ENCODE measurements at regions not wholly inside any gene's neighbourhood (a gene's known extent, or its start where the extent isn't known, plus 50 kb on each side); places are given as distances from the start of the nearest gene placed in this dataset.

DNA sequence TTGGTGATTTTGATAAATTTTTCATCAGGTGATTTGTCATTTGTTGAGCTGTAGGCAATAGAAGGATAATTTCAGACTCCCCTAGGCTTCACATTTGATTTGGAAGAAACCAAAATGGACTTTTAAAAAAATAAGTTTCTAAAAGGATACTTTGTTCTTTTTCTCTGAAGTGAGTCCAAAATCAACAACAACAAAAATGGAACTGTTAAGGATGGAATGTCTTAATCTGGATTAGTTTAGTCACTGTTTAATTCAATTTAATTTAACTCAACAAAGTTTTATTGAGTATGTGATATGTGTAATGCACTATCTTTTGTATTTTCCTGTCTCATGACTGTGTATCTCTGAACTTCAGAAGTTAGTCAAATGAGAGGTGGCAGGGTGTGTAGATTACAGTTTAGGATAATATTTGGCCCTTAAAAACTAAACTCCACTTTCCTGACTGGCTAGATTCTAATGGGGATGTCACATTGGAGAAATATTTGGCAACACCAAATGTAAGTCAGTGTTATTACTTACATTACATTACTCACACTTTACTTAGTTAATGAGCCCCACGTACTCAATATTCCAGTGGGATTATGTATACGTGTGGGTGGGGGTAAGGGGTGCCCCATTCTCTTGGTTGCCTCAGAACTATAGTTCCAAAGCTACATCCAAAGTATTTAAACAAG, 209.7 kb downstream of the BCAT1 start:
- Mint-ChIP-seq H3K4me3 (no peak overlapping the region), H3K9me3 (no peaks in the 10 kb centered on the region), H3K36me3 (no peaks in the 10 kb centered on the region), H3K27me3 (peaks cover 3% of the 10 kb centered on the region), H3K4me1 (peaks cover 4% of the 10 kb centered on the region), H3K27ac (no peak overlapping the region)
- POLR2A ChIA-PET, result no interaction called here
- no peak for DNase-seq
- ATAC-seq (ENCODE audit: low read depth), result no peak

- ATAC-seq (ENCODE audit: low read depth) (no peak), DNase-seq (no peak)
- no peaks in the 10 kb centered on the region for H3K9me3 Mint-ChIP-seq
- no peaks in the 10 kb centered on the region for H3K36me3 Mint-ChIP-seq
- peaks cover 4% of the 10 kb centered on the region for H3K4me1 Mint-ChIP-seq
- H3K27me3 Mint-ChIP-seq, result peaks cover 3% of the 10 kb centered on the region
- POLR2A ChIA-PET, result no interaction called here
- H3K27ac Mint-ChIP-seq, result no peak overlapping the region
- H3K4me3 Mint-ChIP-seq, result no peak overlapping the region
Measured at GRCh38 chr12:24738441-24738840, 210.5 kb downstream of the BCAT1 start.

DNA sequence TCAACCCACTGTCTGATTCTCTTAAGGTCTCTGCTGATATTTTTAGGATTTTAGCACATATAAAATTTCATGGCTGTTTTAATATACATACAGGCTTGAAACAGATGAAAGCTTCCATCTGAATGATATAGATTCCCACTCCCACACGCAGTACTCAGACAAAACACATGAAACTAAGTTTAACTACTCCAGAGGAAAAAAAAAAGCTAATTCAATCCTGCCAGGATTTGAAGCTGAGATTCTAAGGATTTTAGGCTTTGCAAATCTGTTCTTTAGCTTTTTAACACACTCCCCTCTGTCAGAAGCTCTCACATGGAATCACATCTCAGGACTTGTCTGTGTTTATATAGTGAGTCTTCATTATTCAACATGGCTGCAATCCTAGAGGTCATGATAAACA, 217.3 kb downstream of the BCAT1 start:
- POLR2A ChIA-PET, result no interaction called here
- DNase-seq (no peak), ATAC-seq (ENCODE audit: low read depth) (no peak)
- no peak overlapping the region for H3K27ac Mint-ChIP-seq
- no peaks in the 10 kb centered on the region for H3K36me3 Mint-ChIP-seq
- no peaks in the 10 kb centered on the region for H3K4me1 Mint-ChIP-seq
- H3K9me3 Mint-ChIP-seq, result no peaks in the 10 kb centered on the region
- H3K27me3 Mint-ChIP-seq, result peaks cover 9% of the 10 kb centered on the region
- no peak overlapping the region for H3K4me3 Mint-ChIP-seq

DNA sequence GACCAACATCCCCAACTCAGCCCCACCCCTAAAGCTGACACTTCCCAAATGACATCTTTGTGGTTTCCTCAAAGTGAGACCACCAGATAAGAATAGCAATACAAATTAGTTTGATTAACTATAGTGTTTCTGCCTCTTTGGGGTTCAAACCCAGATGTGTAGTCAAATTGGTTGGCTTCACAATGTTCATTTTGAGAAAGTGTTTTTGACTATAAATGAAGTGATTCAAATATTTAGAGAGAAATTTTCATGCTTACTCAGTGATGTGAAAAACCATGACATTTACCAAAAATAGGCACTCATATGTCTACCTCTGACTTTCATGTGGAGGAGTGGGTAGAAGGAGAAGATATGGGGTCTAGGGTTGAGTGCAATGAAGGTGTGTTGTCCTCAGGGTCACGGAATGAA, 218.4 kb downstream of the BCAT1 start:
- peaks cover 9% of the 10 kb centered on the region for H3K27me3 Mint-ChIP-seq
- POLR2A ChIA-PET, result no interaction called here
- DNase-seq, result no peak
- no peaks in the 10 kb centered on the region for H3K36me3 Mint-ChIP-seq
- no peaks in the 10 kb centered on the region for H3K9me3 Mint-ChIP-seq
- no peak for ATAC-seq (ENCODE audit: low read depth)
- no peak overlapping the region for H3K4me3 Mint-ChIP-seq
- H3K4me1 Mint-ChIP-seq, result no peaks in the 10 kb centered on the region
- H3K27ac Mint-ChIP-seq, result no peak overlapping the region

GRCh38 chr12:24728826-24729225, 220.1 kb downstream of the BCAT1 start:
- no peaks in the 10 kb centered on the region for H3K9me3 Mint-ChIP-seq
- H3K36me3 Mint-ChIP-seq, result no peaks in the 10 kb centered on the region
- no peak for ATAC-seq (ENCODE audit: low read depth)
- POLR2A ChIA-PET, result no interaction called here
- H3K27me3 Mint-ChIP-seq, result peaks cover 6% of the 10 kb centered on the region
- no peak for DNase-seq
- H3K4me3 Mint-ChIP-seq, result no peak overlapping the region
- H3K27ac Mint-ChIP-seq, result no peak overlapping the region
- no peaks in the 10 kb centered on the region for H3K4me1 Mint-ChIP-seq

DNA sequence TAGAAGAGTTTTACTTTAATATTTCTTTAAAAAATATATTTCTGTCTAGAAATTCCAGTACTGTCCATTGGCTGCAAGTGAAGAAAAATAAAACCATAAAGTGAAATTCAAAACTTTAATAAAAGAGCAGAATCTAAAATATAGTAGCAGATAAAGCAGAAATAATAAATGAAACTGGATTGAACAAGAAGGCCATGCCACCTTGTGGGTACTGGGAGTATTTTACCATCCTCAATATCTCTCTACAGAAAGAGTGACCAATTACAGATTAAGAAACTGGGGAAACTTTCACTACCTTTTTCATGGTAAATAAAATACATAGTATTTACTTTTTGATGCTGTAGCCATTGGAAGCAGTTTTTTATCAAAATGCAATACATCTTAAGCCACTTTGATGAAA, 220.5 kb downstream of the BCAT1 start:
- H3K27ac Mint-ChIP-seq, result no peak overlapping the region
- ATAC-seq (ENCODE audit: low read depth) (no peak), DNase-seq (no peak)
- H3K4me1 Mint-ChIP-seq, result no peaks in the 10 kb centered on the region
- H3K4me3 Mint-ChIP-seq, result no peak overlapping the region
- no peaks in the 10 kb centered on the region for H3K9me3 Mint-ChIP-seq
- H3K27me3 Mint-ChIP-seq, result peaks cover 6% of the 10 kb centered on the region
- no peaks in the 10 kb centered on the region for H3K36me3 Mint-ChIP-seq
- POLR2A ChIA-PET, result no interaction called here

GRCh38 chr12:24725616-24726015, 223.3 kb downstream of the BCAT1 start:
- POLR2A ChIA-PET, result no interaction called here
- ATAC-seq (ENCODE audit: low read depth), result no peak
- Mint-ChIP-seq H3K36me3 (no peaks in the 10 kb centered on the region), H3K27me3 (peaks cover 3% of the 10 kb centered on the region), H3K4me3 (no peak overlapping the region), H3K4me1 (no peaks in the 10 kb centered on the region), H3K27ac (no peak overlapping the region), H3K9me3 (peaks cover 4% of the 10 kb centered on the region)
- no peak for DNase-seq

GRCh38 chr12:24724814-24725213, 224.1 kb downstream of the BCAT1 start:
- POLR2A ChIA-PET, result no interaction called here
- no peak overlapping the region for H3K27ac Mint-ChIP-seq
- no peaks in the 10 kb centered on the region for H3K36me3 Mint-ChIP-seq
- peaks cover 3% of the 10 kb centered on the region for H3K27me3 Mint-ChIP-seq
- H3K9me3 Mint-ChIP-seq, result peaks cover 4% of the 10 kb centered on the region
- no peak overlapping the region for H3K4me3 Mint-ChIP-seq
- H3K4me1 Mint-ChIP-seq, result peaks cover 2% of the 10 kb centered on the region
- ATAC-seq (ENCODE audit: low read depth) (no peak), DNase-seq (no peak)

GRCh38 chr12:24723759-24724158, 225.1 kb downstream of the BCAT1 start:
- POLR2A ChIA-PET, result no interaction called here
- peaks cover 4% of the 10 kb centered on the region for H3K9me3 Mint-ChIP-seq
- no peak overlapping the region for H3K4me3 Mint-ChIP-seq
- ATAC-seq (ENCODE audit: low read depth) (no peak), DNase-seq (no peak)
- H3K36me3 Mint-ChIP-seq, result no peaks in the 10 kb centered on the region
- no peak overlapping the region for H3K27ac Mint-ChIP-seq
- H3K27me3 Mint-ChIP-seq, result peaks cover 3% of the 10 kb centered on the region
- peaks cover 11% of the 10 kb centered on the region for H3K4me1 Mint-ChIP-seq

DNA sequence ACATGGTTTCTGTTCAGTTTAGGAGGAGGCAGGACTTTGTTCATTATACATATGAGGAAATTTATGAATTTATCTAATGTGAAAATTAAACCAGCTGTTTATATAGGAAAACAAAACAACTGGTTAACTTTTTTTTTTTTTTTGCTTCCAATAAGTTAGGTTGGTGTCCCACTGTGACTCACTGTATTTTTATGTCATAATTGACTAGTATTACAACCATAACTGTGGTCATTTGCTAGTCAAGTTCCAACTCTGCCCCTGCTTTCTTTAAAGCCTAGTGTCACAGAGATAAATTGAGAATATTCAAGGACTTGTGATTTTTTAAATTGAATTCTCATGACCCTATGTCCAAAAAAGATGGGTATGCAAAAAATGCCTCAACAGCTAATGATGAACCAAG, 227.7 kb downstream of the BCAT1 start:
- H3K4me3 Mint-ChIP-seq, result no peak overlapping the region
- H3K27ac Mint-ChIP-seq, result no peak overlapping the region
- H3K27me3 Mint-ChIP-seq, result peaks cover 8% of the 10 kb centered on the region
- H3K36me3 Mint-ChIP-seq, result no peaks in the 10 kb centered on the region
- ATAC-seq (ENCODE audit: low read depth) (no peak), DNase-seq (no peak)
- H3K9me3 Mint-ChIP-seq, result peaks cover 4% of the 10 kb centered on the region
- POLR2A ChIA-PET, result no interaction called here
- H3K4me1 Mint-ChIP-seq, result peaks cover 13% of the 10 kb centered on the region

DNA sequence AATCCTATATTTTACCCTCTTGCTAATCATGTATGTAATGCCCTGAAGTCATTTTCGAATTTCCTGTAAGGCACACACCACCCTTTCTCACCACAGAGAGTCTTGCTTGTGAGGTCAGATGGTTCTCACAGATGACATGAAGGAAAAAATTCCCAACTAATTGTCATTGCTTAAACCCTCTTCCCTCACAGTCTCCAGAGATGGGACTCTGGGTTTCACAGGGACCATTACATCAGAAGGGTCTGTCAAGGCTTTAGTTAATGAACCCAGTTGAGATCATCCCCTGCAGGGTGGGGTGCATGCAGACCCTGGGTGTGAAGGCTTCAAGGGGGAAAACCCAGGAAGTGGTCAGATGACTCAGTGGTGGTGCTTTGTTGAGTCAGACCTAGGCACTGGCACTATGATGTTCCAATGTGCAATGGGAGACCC, 229.6 kb downstream of the BCAT1 start:
- H3K27ac Mint-ChIP-seq, result no peak overlapping the region
- no peak for DNase-seq
- POLR2A ChIA-PET, result no interaction called here
- H3K9me3 Mint-ChIP-seq, result peaks cover 4% of the 10 kb centered on the region
- peaks cover 8% of the 10 kb centered on the region for H3K27me3 Mint-ChIP-seq
- ATAC-seq (ENCODE audit: low read depth), result peak; percentile 54
- no peaks in the 10 kb centered on the region for H3K36me3 Mint-ChIP-seq
- H3K4me1 Mint-ChIP-seq, result peaks cover 13% of the 10 kb centered on the region
- H3K4me3 Mint-ChIP-seq, result no peak overlapping the region

DNA sequence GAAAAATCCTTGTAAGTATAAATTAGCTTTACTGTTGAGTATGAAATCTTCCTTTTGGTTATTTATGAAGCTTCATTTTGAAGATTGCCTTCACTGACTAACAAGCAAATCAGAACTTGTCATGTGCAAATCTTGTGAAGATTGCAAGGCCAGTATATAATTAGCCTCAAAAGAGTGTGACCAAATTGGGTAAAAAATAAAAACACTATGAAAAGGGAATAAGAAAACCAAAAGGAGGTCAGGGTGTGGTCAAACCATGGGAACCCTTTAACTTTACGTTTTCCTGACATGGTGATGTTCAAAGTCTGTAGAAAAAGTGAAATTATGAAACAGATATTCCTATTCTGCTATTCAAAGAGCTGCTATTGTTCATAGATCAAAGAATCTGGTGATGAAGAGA, 230.3 kb downstream of the BCAT1 start:
- POLR2A ChIA-PET, result no interaction called here
- Mint-ChIP-seq H3K27ac (no peak overlapping the region), H3K27me3 (peaks cover 8% of the 10 kb centered on the region), H3K4me3 (no peak overlapping the region), H3K9me3 (peaks cover 4% of the 10 kb centered on the region), H3K36me3 (no peaks in the 10 kb centered on the region), H3K4me1 (peaks cover 13% of the 10 kb centered on the region)
- DNase-seq (no peak), ATAC-seq (ENCODE audit: low read depth) (no peak)

DNA sequence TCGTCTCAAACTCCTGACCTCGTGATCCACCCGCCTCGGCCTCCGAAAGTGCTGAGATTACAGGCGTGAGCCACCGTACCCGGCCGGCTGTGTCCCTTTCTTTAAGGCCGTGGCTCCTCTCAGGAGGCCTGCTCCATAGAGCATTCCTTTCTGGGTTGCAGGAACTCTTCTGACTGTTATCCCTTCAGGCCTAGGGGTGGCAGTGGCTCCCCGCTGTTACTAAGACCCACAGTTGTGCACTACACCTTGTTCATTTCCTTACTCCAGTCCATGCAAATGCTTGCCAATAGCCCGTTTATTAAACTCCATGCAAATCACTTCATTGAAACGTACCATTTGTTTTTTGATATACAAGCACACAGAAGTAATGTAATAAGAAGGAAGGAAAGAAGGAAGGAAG, 234.7 kb downstream of the BCAT1 start:
- no peaks in the 10 kb centered on the region for H3K9me3 Mint-ChIP-seq
- no peak overlapping the region for H3K4me3 Mint-ChIP-seq
- no peak overlapping the region for H3K27ac Mint-ChIP-seq
- DNase-seq (no peak), ATAC-seq (ENCODE audit: low read depth) (no peak)
- peaks cover 4% of the 10 kb centered on the region for H3K27me3 Mint-ChIP-seq
- H3K36me3 Mint-ChIP-seq, result no peaks in the 10 kb centered on the region
- peaks cover 6% of the 10 kb centered on the region for H3K4me1 Mint-ChIP-seq
- POLR2A ChIA-PET, result no interaction called here

- H3K9me3 Mint-ChIP-seq, result no peaks in the 10 kb centered on the region
- POLR2A ChIA-PET, result no interaction called here
- no peak overlapping the region for H3K27ac Mint-ChIP-seq
- H3K4me1 Mint-ChIP-seq, result no peaks in the 10 kb centered on the region
- no peak for ATAC-seq (ENCODE audit: low read depth)
- H3K36me3 Mint-ChIP-seq, result no peaks in the 10 kb centered on the region
- no peak overlapping the region for H3K4me3 Mint-ChIP-seq
- no peak for DNase-seq
- no peaks in the 10 kb centered on the region for H3K27me3 Mint-ChIP-seq
Measured at GRCh38 chr12:24711056-24712008, 237.6 kb downstream of the BCAT1 start.
